ENCODE measurements at regions not wholly inside any gene's neighbourhood (a gene's known extent, or its start where the extent isn't known, plus 50 kb on each side); places are given as distances from the start of the nearest gene placed in this dataset.

- FAIRE-seq (no peak), DNase-seq (ENCODE audit: insufficient read length, low spot score) (no peak)
- TF ChIP-seq PAX5 (IDR thresholded peaks at IDR 0.05; ENCODE audit: insufficient read depth, low read length, severe bottlenecking) (no peak), TAF1 (IDR thresholded peaks at IDR 0.05; ENCODE audit: low read depth, low read length) (no peak), POLR2AphosphoS5 (IDR thresholded peaks at IDR 0.05; ENCODE audit: low read depth, low read length) (no peak), SPI1 (IDR thresholded peaks at IDR 0.05; ENCODE audit: low read depth, low read length) (no peak), POU2F2 (IDR thresholded peaks at IDR 0.05; ENCODE audit: low read depth, low read length) (no peak), POLR2A (IDR thresholded peaks at IDR 0.05; ENCODE audit: low read depth, low read length) (no peak)
Measured at GRCh38 chr9:134541097-134541747, 100.4 kb upstream of the COL5A1 start.

GRCh38 chr9:134544388-134545214 is 97.0 kb upstream of the COL5A1 start:
- DNase-seq (ENCODE audit: insufficient read length, low spot score): no peak
- TF ChIP-seq SPI1 (IDR thresholded peaks at IDR 0.05; ENCODE audit: low read depth, low read length) (no peak), POLR2AphosphoS5 (IDR thresholded peaks at IDR 0.05; ENCODE audit: low read depth, low read length) (no peak), PAX5 (IDR thresholded peaks at IDR 0.05; ENCODE audit: insufficient read depth, low read length, severe bottlenecking) (no peak)
- no peak for FAIRE-seq

- DNase-seq (ENCODE audit: insufficient read length, low spot score): no peak
- no peak for FAIRE-seq
- TF ChIP-seq POLR2A (IDR thresholded peaks at IDR 0.05; ENCODE audit: low read depth, low read length) (no peak), PAX5 (IDR thresholded peaks at IDR 0.05; ENCODE audit: insufficient read depth, low read length, severe bottlenecking) (no peak), SPI1 (IDR thresholded peaks at IDR 0.05; ENCODE audit: low read depth, low read length) (no peak), POLR2AphosphoS5 (IDR thresholded peaks at IDR 0.05; ENCODE audit: low read depth, low read length) (no peak), TAF1 (IDR thresholded peaks at IDR 0.05; ENCODE audit: low read depth, low read length) (no peak), POU2F2 (IDR thresholded peaks at IDR 0.05; ENCODE audit: low read depth, low read length) (no peak)
Measured at GRCh38 chr9:134545215-134545542, 96.4 kb upstream of the COL5A1 start.

- no peak for TF ChIP-seq TAF1 (IDR thresholded peaks at IDR 0.05; ENCODE audit: low read depth, low read length)
- no peak for TF ChIP-seq POLR2AphosphoS5 (IDR thresholded peaks at IDR 0.05; ENCODE audit: low read depth, low read length)
- TF ChIP-seq SPI1 (IDR thresholded peaks at IDR 0.05; ENCODE audit: low read depth, low read length): no peak
- TF ChIP-seq PAX5 (IDR thresholded peaks at IDR 0.05; ENCODE audit: insufficient read depth, low read length, severe bottlenecking): no peak
- TF ChIP-seq POU2F2 (IDR thresholded peaks at IDR 0.05; ENCODE audit: low read depth, low read length): no peak
- no peak for TF ChIP-seq POLR2A (IDR thresholded peaks at IDR 0.05; ENCODE audit: low read depth, low read length)
- DNase-seq (ENCODE audit: insufficient read length, low spot score) (no peak), FAIRE-seq (no peak)
Measured at GRCh38 chr9:134545543-134546245, 95.9 kb upstream of the COL5A1 start.

GRCh38 chr9:134546246-134546731 is 95.3 kb upstream of the COL5A1 start:
- TF ChIP-seq POU2F2 (IDR thresholded peaks at IDR 0.05; ENCODE audit: low read depth, low read length): no peak
- TF ChIP-seq TAF1 (IDR thresholded peaks at IDR 0.05; ENCODE audit: low read depth, low read length): no peak
- TF ChIP-seq POLR2AphosphoS5 (IDR thresholded peaks at IDR 0.05; ENCODE audit: low read depth, low read length): no peak
- no peak for TF ChIP-seq POLR2A (IDR thresholded peaks at IDR 0.05; ENCODE audit: low read depth, low read length)
- TF ChIP-seq PAX5 (IDR thresholded peaks at IDR 0.05; ENCODE audit: insufficient read depth, low read length, severe bottlenecking): no peak
- FAIRE-seq: no peak
- DNase-seq (ENCODE audit: insufficient read length, low spot score): no peak

- FAIRE-seq (no peak), DNase-seq (ENCODE audit: insufficient read length, low spot score) (no peak)
- TF ChIP-seq POLR2A (IDR thresholded peaks at IDR 0.05; ENCODE audit: low read depth, low read length): no peak
- TF ChIP-seq PAX5 (IDR thresholded peaks at IDR 0.05; ENCODE audit: insufficient read depth, low read length, severe bottlenecking): no peak
Measured at GRCh38 chr9:134546746-134547145, 94.9 kb upstream of the COL5A1 start.

GRCh38 chr9:134547161-134548100 is 94.2 kb upstream of the COL5A1 start:
- FAIRE-seq (no peak), DNase-seq (ENCODE audit: insufficient read length, low spot score) (no peak)
- TF ChIP-seq POLR2AphosphoS5 (IDR thresholded peaks at IDR 0.05; ENCODE audit: low read depth, low read length): no peak
- no peak for TF ChIP-seq PAX5 (IDR thresholded peaks at IDR 0.05; ENCODE audit: insufficient read depth, low read length, severe bottlenecking)
- no peak for TF ChIP-seq POLR2A (IDR thresholded peaks at IDR 0.05; ENCODE audit: low read depth, low read length)
- TF ChIP-seq SPI1 (IDR thresholded peaks at IDR 0.05; ENCODE audit: low read depth, low read length): no peak
- TF ChIP-seq TAF1 (IDR thresholded peaks at IDR 0.05; ENCODE audit: low read depth, low read length): no peak
- TF ChIP-seq POU2F2 (IDR thresholded peaks at IDR 0.05; ENCODE audit: low read depth, low read length): no peak

GRCh38 chr9:134548185-134548584 is 93.4 kb upstream of the COL5A1 start:
- FAIRE-seq (no peak), DNase-seq (ENCODE audit: insufficient read length, low spot score) (no peak)
- no peak for TF ChIP-seq POU2F2 (IDR thresholded peaks at IDR 0.05; ENCODE audit: low read depth, low read length)
- no peak for TF ChIP-seq SPI1 (IDR thresholded peaks at IDR 0.05; ENCODE audit: low read depth, low read length)
- TF ChIP-seq POLR2AphosphoS5 (IDR thresholded peaks at IDR 0.05; ENCODE audit: low read depth, low read length): no peak
- no peak for TF ChIP-seq POLR2A (IDR thresholded peaks at IDR 0.05; ENCODE audit: low read depth, low read length)
- no peak for TF ChIP-seq TAF1 (IDR thresholded peaks at IDR 0.05; ENCODE audit: low read depth, low read length)
- no peak for TF ChIP-seq PAX5 (IDR thresholded peaks at IDR 0.05; ENCODE audit: insufficient read depth, low read length, severe bottlenecking)

Measured in GM12891 (cell line).